ENCODE measurements at regions not wholly inside any gene's neighbourhood (a gene's known extent, or its start where the extent isn't known, plus 50 kb on each side); places are given as distances from the start of the nearest gene placed in this dataset.

- H3K4me2 ChIP-seq (ENCODE audit: low read depth, low read length), result no peak overlapping the region
- H3K4me1 ChIP-seq (ENCODE audit: insufficient read depth, low read length), result no peaks in the 10 kb centered on the region
- intact Hi-C loops (cut with micrococcal nuclease; ENCODE audit: unreplicated experiment) (no loop called here), in situ Hi-C loops (cut with HindIII; ENCODE audit: extremely low pct_ligation_motif_present, low pct_unique_long_range_greater_than_20kb) (no loop called here)
- peaks cover 7% of the 10 kb centered on the region; the same call in 1 of the 2 replicates for H3K9me3 ChIP-seq (ENCODE audit: low read length)
- H3K4me3 ChIP-seq (replicated peaks in 1 of 3; ENCODE audit: insufficient read depth in 1 of 3, low read depth in 2 of 3, low read length in 3 of 3), result no peak overlapping the region
- H4K20me1 ChIP-seq (ENCODE audit: insufficient read depth, low read length), result no peaks in the 10 kb centered on the region
- ChIA-PET CTCF (ENCODE audit: low intra/inter-chr PET ratio, low total read pairs) (no interaction called here), POLR2A (no interaction called here)
- H2AFZ ChIP-seq (ENCODE audit: low read length), result no peak overlapping the region
- DNase-seq (ENCODE audit: low spot score), result no peak
- no peaks in the 10 kb centered on the region for H3K79me2 ChIP-seq (ENCODE audit: insufficient read depth, low read length)
- H3K27me3 ChIP-seq (ENCODE audit: control insufficient read depth in 1 of 2, insufficient read depth in 2 of 2, low read length in 2 of 2), result no peaks in the 10 kb centered on the region
- no peak for FAIRE-seq
- no peaks in the 10 kb centered on the region for H3K36me3 ChIP-seq (replicated peaks in 1 of 2; ENCODE audit: control insufficient read depth in 1 of 2, insufficient read depth in 2 of 2, low read length in 2 of 2)
- no peak overlapping the region for H3K27ac ChIP-seq (ENCODE audit: extremely low read length, insufficient read depth, low read length)
- H3K9ac ChIP-seq (ENCODE audit: insufficient read depth, low read depth, low read length), result no peak overlapping the region
- BruUV-seq (replicated peaks), result no TSS peak
- TF ChIP-seq U2AF2 (IDR thresholded peaks at IDR 0.05; ENCODE audit: low read depth, low read length) (no peak), HOXD1 (CRISPR knock-in tag; IDR thresholded peaks at IDR 0.05) (no peak), MEF2D (CRISPR knock-in tag; IDR thresholded peaks at IDR 0.05) (no peak), PRMT3 (CRISPR knock-in tag; IDR thresholded peaks at IDR 0.05; ENCODE audit: borderline replicate concordance, low read depth) (no peak), GATA4 (IDR thresholded peaks at IDR 0.05; ENCODE audit: borderline replicate concordance, low read depth) (no peak), KAT8 (CRISPR knock-in tag; IDR thresholded peaks at IDR 0.05) (no peak), ZNF83 (CRISPR knock-in tag; IDR thresholded peaks at IDR 0.05; ENCODE audit: borderline replicate concordance) (no peak), ARNT2 (CRISPR knock-in tag; IDR thresholded peaks at IDR 0.05; ENCODE audit: low read depth) (no peak), ZBTB3 (CRISPR knock-in tag; IDR thresholded peaks at IDR 0.05; ENCODE audit: borderline replicate concordance, low read depth) (no peak), ATF7 (IDR thresholded peaks at IDR 0.05) (no peak), ATF7 (CRISPR knock-in tag; IDR thresholded peaks at IDR 0.05) (no peak), DNMT3B (CRISPR knock-in tag; conservative IDR thresholded peaks at IDR 0.05) (no peak), ZNF629 (CRISPR knock-in tag; conservative IDR thresholded peaks at IDR 0.05) (no peak), ZNF550 (CRISPR knock-in tag; IDR thresholded peaks at IDR 0.05; ENCODE audit: borderline replicate concordance) (no peak), SOX5 (CRISPR knock-in tag; IDR thresholded peaks at IDR 0.05; ENCODE audit: borderline replicate concordance) (no peak), BCL6 (CRISPR knock-in tag; IDR thresholded peaks at IDR 0.05) (no peak)
- ATAC-seq, result no peak
- 51% methylated on average over 18 of the region's 18 CpGs for WGBS (ENCODE audit: low lambda C conversion rate)
Measured at GRCh38 chr5:26237489-26237888, 800.9 kb downstream of the CDH9 start.
